ENCODE measurements at regions not wholly inside any gene's neighbourhood (a gene's known extent, or its start where the extent isn't known, plus 50 kb on each side); places are given as distances from the start of the nearest gene placed in this dataset.

DNA sequence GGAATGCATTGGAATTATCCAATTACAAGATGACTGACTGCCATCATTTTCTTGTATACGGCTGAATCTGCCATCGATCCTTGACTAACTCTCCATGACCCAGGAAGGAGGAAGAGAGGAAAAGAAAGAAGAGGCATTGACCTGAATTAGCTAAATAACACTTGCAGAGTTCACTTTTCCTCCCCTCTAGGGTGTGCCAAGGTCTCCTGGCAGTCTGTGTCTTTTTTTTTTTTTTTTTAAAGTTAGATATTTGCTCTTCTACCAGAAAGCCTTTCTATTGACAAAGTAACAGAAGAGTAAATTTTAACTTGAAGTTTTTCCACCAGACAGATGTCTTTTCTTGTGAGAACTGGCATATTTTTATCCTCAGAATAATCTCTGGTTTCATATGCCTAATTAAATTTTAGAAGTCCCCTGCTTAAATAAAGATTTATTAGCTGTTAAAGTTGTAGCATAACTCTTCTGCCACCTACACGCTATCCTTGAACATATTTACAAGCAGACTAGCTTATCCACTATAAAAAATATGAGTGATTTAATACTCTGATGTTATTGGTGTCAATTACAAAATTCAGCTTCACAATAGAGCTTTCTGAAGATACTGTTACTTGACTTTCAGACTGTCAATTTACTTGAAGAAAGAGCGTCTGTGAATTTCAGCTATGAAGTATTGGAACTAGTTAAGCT is 171.7 kb upstream of the ETAA1 start:
- peaks cover 0 to 5% (median 0%) of the 10 kb centered on the region in 3 donors for H3K27me3 Mint-ChIP-seq
- H3K4me1 Mint-ChIP-seq: no peaks in the 10 kb centered on the region
- H3K9me3 Mint-ChIP-seq: peaks cover 0 to 1% (median 0%) of the 10 kb centered on the region in 7 donors
- no peak overlapping the region for H3K27ac Mint-ChIP-seq
- DNase-seq (no peak), ATAC-seq (ENCODE audit: low read depth in 2 of 2) (no peak)
- no peak overlapping the region for H3K4me3 Mint-ChIP-seq
- H3K36me3 Mint-ChIP-seq: no peaks in the 10 kb centered on the region

- peaks cover 0 to 6% (median 4%) of the 10 kb centered on the region in 3 donors for H3K27me3 Mint-ChIP-seq
- ATAC-seq (ENCODE audit: low read depth in 2 of 2): no peak
- H3K9me3 Mint-ChIP-seq: no peaks in the 10 kb centered on the region
- H3K27ac Mint-ChIP-seq: no peak overlapping the region
- no peaks in the 10 kb centered on the region for H3K4me1 Mint-ChIP-seq
- no peak overlapping the region for H3K4me3 Mint-ChIP-seq
- DNase-seq: no peak
- no peaks in the 10 kb centered on the region for H3K36me3 Mint-ChIP-seq
Observed at GRCh38 chr2:67229706-67230105, 167.4 kb upstream of the ETAA1 start.

GRCh38 chr2:67232936-67233335 is 164.2 kb upstream of the ETAA1 start:
- H3K4me3 Mint-ChIP-seq: no peak overlapping the region
- H3K36me3 Mint-ChIP-seq: no peaks in the 10 kb centered on the region
- no peak overlapping the region for H3K27ac Mint-ChIP-seq
- H3K9me3 Mint-ChIP-seq: peaks cover 0 to 2% (median 0%) of the 10 kb centered on the region in 7 donors
- ATAC-seq (ENCODE audit: low read depth in 2 of 2) (no peak), DNase-seq (no peak)
- peaks cover 0 to 21% (median 4%) of the 10 kb centered on the region in 3 donors for H3K27me3 Mint-ChIP-seq
- no peaks in the 10 kb centered on the region for H3K4me1 Mint-ChIP-seq

- no peak for DNase-seq
- H3K4me3 Mint-ChIP-seq: no peak overlapping the region
Observed at GRCh38 chr2:67234440-67234839, 162.7 kb upstream of the ETAA1 start.

GRCh38 chr2:67237288-67237687 is 159.8 kb upstream of the ETAA1 start:
- Mint-ChIP-seq H3K4me3 (no peak overlapping the region), H3K9me3 (peaks cover 0 to 2% (median 0%) of the 10 kb centered on the region in 7 donors), H3K36me3 (no peaks in the 10 kb centered on the region), H3K4me1 (no peaks in the 10 kb centered on the region), H3K27ac (no peak overlapping the region), H3K27me3 (peaks cover 0 to 23% (median 0%) of the 10 kb centered on the region in 3 donors)
- ATAC-seq (ENCODE audit: low read depth in 2 of 2) (no peak), DNase-seq (no peak)

More at GRCh38 chr2:67234440-67234839, 162.7 kb upstream of the ETAA1 start:
- Mint-ChIP-seq H3K4me1 (no peaks in the 10 kb centered on the region), H3K27me3 (peaks cover 0 to 23% (median 4%) of the 10 kb centered on the region in 3 donors), H3K9me3 (peaks cover 0 to 2% (median 0%) of the 10 kb centered on the region in 7 donors), H3K27ac (no peak overlapping the region), H3K36me3 (no peaks in the 10 kb centered on the region)
- no peak for ATAC-seq (ENCODE audit: low read depth in 2 of 2)

DNA sequence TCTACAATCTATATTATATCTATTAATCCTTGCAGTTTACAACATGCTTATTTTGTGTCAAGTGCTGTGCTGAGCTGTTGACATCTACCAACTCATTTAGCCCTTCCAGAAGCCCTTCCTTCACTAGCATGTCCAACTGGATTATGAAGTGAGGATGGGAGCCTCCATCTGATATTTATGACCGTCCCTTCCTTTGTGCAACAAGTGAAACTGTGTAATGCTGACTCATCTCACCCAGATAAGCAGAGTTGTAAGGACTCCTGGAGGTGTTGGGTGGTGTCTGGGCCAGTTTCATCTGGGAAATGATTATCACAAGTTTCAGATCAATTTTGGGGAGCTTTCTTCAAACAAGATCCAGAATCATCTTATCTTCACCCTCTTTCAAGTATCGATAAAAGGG is 156.6 kb upstream of the ETAA1 start:
- no peak for ATAC-seq (ENCODE audit: low read depth in 2 of 2)
- H3K27ac Mint-ChIP-seq: no peak overlapping the region
- no peaks in the 10 kb centered on the region for H3K36me3 Mint-ChIP-seq
- H3K27me3 Mint-ChIP-seq: peaks cover 0 to 15% (median 0%) of the 10 kb centered on the region in 3 donors
- H3K4me1 Mint-ChIP-seq: no peaks in the 10 kb centered on the region
- H3K4me3 Mint-ChIP-seq: no peak overlapping the region
- no peak for DNase-seq
- peaks cover 0 to 2% (median 0%) of the 10 kb centered on the region in 7 donors for H3K9me3 Mint-ChIP-seq

DNA sequence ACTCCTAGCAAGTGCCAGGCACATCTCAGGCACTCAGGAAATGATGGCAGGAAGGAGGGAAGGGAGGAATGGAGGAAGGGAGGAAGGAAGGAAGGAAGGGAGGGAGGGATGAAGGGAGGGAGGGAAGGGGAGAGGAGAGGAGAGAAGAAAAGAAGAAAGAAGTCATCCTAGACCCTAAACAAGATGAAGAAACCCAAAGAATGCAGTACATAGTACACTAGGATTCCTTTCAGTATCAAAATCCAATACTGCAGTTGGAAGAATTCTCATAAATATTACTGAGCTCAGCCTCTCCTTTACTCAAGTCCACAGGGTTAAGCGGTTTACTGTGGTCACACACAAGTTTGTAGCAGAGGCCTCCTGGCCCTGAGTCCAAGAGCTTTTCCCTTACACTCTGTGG is 155.7 kb upstream of the ETAA1 start:
- ATAC-seq (ENCODE audit: low read depth in 2 of 2): no peak
- Mint-ChIP-seq H3K27ac (no peak overlapping the region), H3K9me3 (peaks cover 0 to 5% (median 0%) of the 10 kb centered on the region in 7 donors), H3K36me3 (no peaks in the 10 kb centered on the region), H3K27me3 (peaks cover 0 to 20% (median 0%) of the 10 kb centered on the region in 3 donors), H3K4me1 (no peaks in the 10 kb centered on the region), H3K4me3 (no peak overlapping the region)
- DNase-seq: no peak

GRCh38 chr2:67242456-67242855 is 154.7 kb upstream of the ETAA1 start:
- H3K4me1 Mint-ChIP-seq: no peaks in the 10 kb centered on the region
- no peak for ATAC-seq (ENCODE audit: low read depth in 2 of 2)
- no peak for DNase-seq
- H3K27me3 Mint-ChIP-seq: peaks cover 0 to 16% (median 0%) of the 10 kb centered on the region in 3 donors
- no peaks in the 10 kb centered on the region for H3K36me3 Mint-ChIP-seq
- H3K9me3 Mint-ChIP-seq: peaks cover 0 to 5% (median 0%) of the 10 kb centered on the region in 7 donors
- no peak overlapping the region for H3K4me3 Mint-ChIP-seq
- H3K27ac Mint-ChIP-seq: no peak overlapping the region

DNA sequence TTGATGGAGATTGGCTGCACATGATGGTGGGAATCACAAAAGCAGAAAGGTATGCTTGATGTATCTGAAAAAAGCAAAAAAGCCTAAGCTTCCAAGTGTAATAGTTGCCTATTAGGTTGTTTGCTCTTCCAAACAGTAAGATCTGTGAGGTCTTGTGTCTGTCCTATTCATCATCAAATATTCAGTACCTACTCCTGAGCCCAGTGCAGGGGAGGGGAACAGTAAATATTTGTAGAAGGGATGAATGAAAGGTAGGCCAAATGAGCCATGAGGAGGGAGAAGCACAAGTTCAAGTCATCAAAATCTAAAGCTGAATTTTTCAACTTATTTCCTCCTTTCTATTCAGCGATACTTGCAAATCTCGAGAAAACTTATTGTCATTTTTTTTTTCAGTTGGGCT is 153.2 kb upstream of the ETAA1 start:
- H3K4me3 Mint-ChIP-seq: no peak overlapping the region
- peaks cover 0 to 5% (median 0%) of the 10 kb centered on the region in 7 donors for H3K9me3 Mint-ChIP-seq

DNA sequence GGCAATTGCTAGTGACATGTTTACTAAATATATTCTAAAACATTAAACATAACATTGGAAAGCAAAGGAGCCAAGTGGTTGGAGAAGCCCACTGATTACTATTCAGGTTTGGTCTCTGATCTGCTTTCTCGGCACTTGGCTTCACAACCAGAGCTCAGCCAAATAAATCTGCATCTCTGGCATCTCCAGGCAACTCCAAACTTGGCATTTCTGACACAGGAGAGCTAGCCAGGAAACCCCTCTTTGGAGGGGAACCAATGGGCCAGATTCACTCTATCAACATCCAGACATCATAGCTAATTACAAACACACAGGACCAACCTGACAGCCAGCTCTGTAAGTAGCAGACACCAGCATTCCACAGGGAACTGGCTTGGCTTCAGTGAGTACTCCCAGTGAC is 150.3 kb upstream of the ETAA1 start:
- no peak for DNase-seq
- Mint-ChIP-seq H3K27ac (no peak overlapping the region), H3K4me3 (no peak overlapping the region), H3K9me3 (peaks cover 0 to 9% (median 0%) of the 10 kb centered on the region in 7 donors), H3K27me3 (peaks cover 0 to 5% (median 0%) of the 10 kb centered on the region in 3 donors), H3K4me1 (no peaks in the 10 kb centered on the region), H3K36me3 (no peaks in the 10 kb centered on the region)
- no peak for ATAC-seq (ENCODE audit: low read depth in 2 of 2)

More for the DNA sequence above, 153.2 kb upstream of the ETAA1 start:
- Mint-ChIP-seq H3K36me3 (no peaks in the 10 kb centered on the region), H3K27me3 (peaks cover 0 to 5% (median 0%) of the 10 kb centered on the region in 3 donors), H3K27ac (no peak overlapping the region), H3K4me1 (no peaks in the 10 kb centered on the region)
- DNase-seq (no peak), ATAC-seq (ENCODE audit: low read depth in 2 of 2) (no peak)

- Mint-ChIP-seq H3K36me3 (no peaks in the 10 kb centered on the region), H3K9me3 (peaks cover 0 to 13% (median 4%) of the 10 kb centered on the region in 7 donors), H3K4me1 (no peaks in the 10 kb centered on the region), H3K27ac (no peak overlapping the region), H3K27me3 (peaks cover 0 to 7% (median 0%) of the 10 kb centered on the region in 3 donors), H3K4me3 (no peak overlapping the region)
- ATAC-seq (ENCODE audit: low read depth in 2 of 2) (no peak), DNase-seq (no peak)
Observed at GRCh38 chr2:67251741-67252140, 145.4 kb upstream of the ETAA1 start.

DNA sequence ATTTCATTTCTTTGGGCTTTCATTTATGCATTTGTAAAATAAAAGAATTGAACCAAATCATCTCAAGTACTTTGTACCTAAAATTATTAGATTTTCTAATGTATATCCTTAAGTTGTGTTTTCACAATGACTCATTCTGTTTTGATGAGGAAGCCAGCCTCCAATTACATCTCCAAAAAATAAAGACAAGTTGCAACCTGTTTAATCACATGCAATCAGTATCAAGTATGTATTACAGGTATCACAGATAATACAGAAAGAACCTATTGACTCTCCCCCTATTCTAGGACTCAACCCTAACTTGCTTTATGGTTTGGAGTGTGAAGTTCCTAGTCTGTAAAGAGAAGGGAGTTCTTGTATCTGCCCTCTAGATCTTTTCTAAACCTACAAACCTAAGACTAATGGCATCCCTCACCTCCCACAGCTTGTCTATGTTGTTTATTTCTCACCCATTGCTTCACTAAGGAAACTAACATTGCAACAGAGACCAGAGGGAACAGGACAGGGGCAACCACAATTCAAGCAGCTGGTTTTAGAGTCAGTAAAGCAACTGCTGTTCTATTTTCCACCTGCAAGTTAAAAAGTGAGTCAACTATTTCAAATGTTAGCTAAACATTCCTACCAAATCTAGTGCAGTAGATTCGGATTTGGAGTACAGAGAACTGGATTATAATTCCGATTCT is 141.1 kb upstream of the ETAA1 start:
- Mint-ChIP-seq H3K4me1 (no peaks in the 10 kb centered on the region), H3K27ac (no peak overlapping the region)
- no peak for ATAC-seq (ENCODE audit: low read depth in 2 of 2)

DNA sequence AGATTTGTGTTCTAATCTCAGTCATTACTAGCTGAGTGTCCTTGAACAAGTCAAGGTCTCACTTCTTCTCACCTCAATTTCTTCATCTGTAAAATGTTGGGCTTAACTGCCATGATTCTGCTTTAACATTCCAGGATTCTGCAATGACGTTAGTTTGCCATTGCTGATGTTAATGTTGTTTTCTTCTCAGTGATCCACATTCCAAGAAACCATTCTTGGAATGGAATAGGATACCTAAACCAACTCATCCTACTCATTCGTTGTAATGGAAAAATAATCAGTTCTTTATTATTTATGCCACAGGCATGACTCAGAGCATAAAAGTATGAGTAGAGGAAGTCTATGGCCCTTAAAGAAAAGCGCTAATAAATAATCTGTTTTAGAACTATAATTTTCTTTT is 140.2 kb upstream of the ETAA1 start:
- Mint-ChIP-seq H3K36me3 (no peaks in the 10 kb centered on the region), H3K27ac (no peak overlapping the region), H3K4me3 (no peak overlapping the region), H3K4me1 (no peaks in the 10 kb centered on the region), H3K9me3 (peaks cover 0 to 10% (median 0%) of the 10 kb centered on the region in 7 donors), H3K27me3 (peaks cover 0 to 7% (median 0%) of the 10 kb centered on the region in 3 donors)
- ATAC-seq (ENCODE audit: low read depth in 2 of 2): no peak
- DNase-seq: no peak

More for the DNA sequence above, 141.1 kb upstream of the ETAA1 start:
- peaks cover 0 to 10% (median 0%) of the 10 kb centered on the region in 7 donors for H3K9me3 Mint-ChIP-seq
- no peak for DNase-seq
- no peak overlapping the region for H3K4me3 Mint-ChIP-seq
- H3K27me3 Mint-ChIP-seq: peaks cover 0 to 7% (median 0%) of the 10 kb centered on the region in 3 donors
- no peaks in the 10 kb centered on the region for H3K36me3 Mint-ChIP-seq

GRCh38 chr2:67258122-67258521 is 139.0 kb upstream of the ETAA1 start:
- Mint-ChIP-seq H3K9me3 (peaks cover 0 to 5% (median 0%) of the 10 kb centered on the region in 7 donors), H3K4me3 (no peak overlapping the region), H3K4me1 (no peaks in the 10 kb centered on the region), H3K27ac (no peak overlapping the region), H3K27me3 (peaks cover 0 to 4% (median 0%) of the 10 kb centered on the region in 3 donors), H3K36me3 (no peaks in the 10 kb centered on the region)
- ATAC-seq (ENCODE audit: low read depth in 2 of 2): no peak
- no peak for DNase-seq

All from naive B cell (primary cell).